H1 (cell line): ENCODE measurements at regions not wholly inside any gene's neighbourhood (a gene's known extent, or its start where the extent isn't known, plus 50 kb on each side); places are given as distances from the start of the nearest gene placed in this dataset.
A peak's percentile ranks its signal among the peaks of the same experiment; 100 is the strongest.

Source experiments
- CTCF ChIA-PET: fragments of 300-600 bp; sonication (Branson Sonifier 250); formaldehyde crosslinking; loops from one replicate; lab custom pipeline; 2021; ENCODE audit not compliant: partially characterized antibody; lab: Charles Lee
- POLR2A ChIA-PET: fragments of 300-600 bp; sonication (Branson Sonifier 250); formaldehyde crosslinking; loops from one replicate; lab custom pipeline; 2021; ENCODE audit warnings: inconsistent platforms; ENCODE audit not compliant: partially characterized antibody; lab: Charles Lee
- DNase-seq, 2 experiments: peaks; one replicate each; pipeline versions ENCODE4 v3.0.0 to v3.0.0-alpha.2; 2010 to 2022; ENCODE audit warnings: low spot score in 2 of 2, low read depth in 1 of 2, mixed read lengths in 1 of 2
- FAIRE-seq: peaks from 2 replicates; lab custom pipeline; 2011; peaks lifted over from hg19 to GRCh38; lab: Jason Lieb, UNC
- H2AFZ ChIP-seq: 2 replicates; pipeline ENCODE4 v1.8.1; 2012; ENCODE audit warnings: low read length, inconsistent platforms
- H2AK5ac ChIP-seq: 2 replicates; pipeline ENCODE4 v1.6.1; 2013; ENCODE audit warnings: low read depth, low read length
- H2BK120ac ChIP-seq: replicated peaks from 2 replicates; pipeline ENCODE3; 2013; ENCODE audit warnings: low read depth, low read length, inconsistent platforms
- H2BK12ac ChIP-seq: 2 replicates; pipeline ENCODE4 v1.6.1; 2013; ENCODE audit warnings: low read depth, low read length
- H2BK15ac ChIP-seq: 2 replicates; pipeline ENCODE4 v1.6.1; 2013; ENCODE audit warnings: low read length
- H2BK20ac ChIP-seq: 2 replicates; pipeline ENCODE4 v1.6.1; 2013; ENCODE audit warnings: low read length
- H2BK5ac ChIP-seq: 2 replicates; pipeline ENCODE4 v1.6.1; 2013; ENCODE audit warnings: low read depth, low read length
- H3K14ac ChIP-seq: 2 replicates; pipeline ENCODE4 v1.6.1; 2013; ENCODE audit warnings: inconsistent platforms; ENCODE audit not compliant: insufficient read length
- H3K18ac ChIP-seq: 2 replicates; pipeline ENCODE4 v1.6.1; 2013; ENCODE audit warnings: low read length; ENCODE audit errors: extremely low read depth
- H3K23ac ChIP-seq: 2 replicates; pipeline ENCODE4 v1.6.1; 2013; ENCODE audit warnings: inconsistent platforms; ENCODE audit not compliant: insufficient read length
- H3K23me2 ChIP-seq: 2 replicates; pipeline ENCODE4 v1.6.1; 2013; ENCODE audit warnings: low read depth, low read length
- H3K27ac ChIP-seq: 2 replicates; pipeline ENCODE4 v1.6.1; 2011; ENCODE audit warnings: low read depth, low read length, inconsistent platforms
- H3K27me3 ChIP-seq, 4 experiments: replicated peaks in 1 of 4; 1 replicate in 1 of 4; 2 replicates in 3 of 4; pipeline versions ENCODE4 v1.6.1 to v1.8.1; 2011 to 2013; ENCODE audit warnings: low read length in 3 of 4, mild to moderate bottlenecking in 3 of 4, inconsistent platforms in 2 of 4, mixed read lengths in 2 of 4, moderate library complexity in 1 of 4; ENCODE audit not compliant: control insufficient read depth in 3 of 4, insufficient read depth in 3 of 4; ENCODE audit errors: extremely low read depth in 1 of 4
- H3K36me3 ChIP-seq, 4 experiments: 2 replicates each; pipeline versions ENCODE4 v1.6.1 to v1.8.1; 2011 to 2013; ENCODE audit warnings: mild to moderate bottlenecking in 4 of 4, low read length in 3 of 4, moderate library complexity in 2 of 4, control low read depth in 1 of 4, inconsistent platforms in 1 of 4; ENCODE audit not compliant: insufficient read depth in 4 of 4, control insufficient read depth in 2 of 4
- H3K4ac ChIP-seq: replicated peaks from 2 replicates; pipeline ENCODE3; 2013; ENCODE audit warnings: low read length, low read depth, mixed read lengths, inconsistent platforms; ENCODE audit not compliant: insufficient read length
- H3K4me1 ChIP-seq, 4 experiments: replicated peaks in 1 of 4; 1 replicate in 1 of 4; 2 replicates in 3 of 4; pipeline versions ENCODE4 v1.6.1 to v1.8.1; 2011 to 2013; ENCODE audit warnings: low read length in 3 of 4, inconsistent platforms in 2 of 4, mixed read lengths in 1 of 4; ENCODE audit not compliant: insufficient read depth in 4 of 4, control insufficient read depth in 3 of 4
- H3K4me2 ChIP-seq, 2 experiments: 2 replicates each; pipeline versions ENCODE4 v1.6.1 to v1.8.1; 2011 to 2013; ENCODE audit warnings: low read depth in 2 of 2, low read length in 2 of 2, control low read depth in 1 of 2, inconsistent platforms in 1 of 2, mild to moderate bottlenecking in 1 of 2; ENCODE audit not compliant: insufficient read depth in 1 of 2
- H3K4me3 ChIP-seq, 4 experiments: fragments of 200-600, 300-600 bp in 1 of 4; sonication (generic), shearing (Covaris generic), sonication (Bioruptor Twin) in 1 of 4; 2 replicates each; pipeline versions ENCODE4 v1.5.1 to v1.8.1; 2011 to 2016; ENCODE audit warnings: low read length in 4 of 4, low read depth in 3 of 4, control low read depth in 2 of 4, inconsistent platforms in 2 of 4, mild to moderate bottlenecking in 2 of 4, mixed read lengths in 1 of 4, moderate library complexity in 1 of 4; ENCODE audit not compliant: insufficient read depth in 2 of 4; ENCODE audit errors: extremely low read depth in 1 of 4
- H3K56ac ChIP-seq: replicated peaks from 2 replicates; pipeline ENCODE3; 2013; ENCODE audit warnings: low read depth, mild to moderate bottlenecking, mixed read lengths, low read length, inconsistent platforms; ENCODE audit not compliant: insufficient read length
- H3K79me1 ChIP-seq: 2 replicates; pipeline ENCODE4 v1.6.1; 2013; ENCODE audit warnings: low read depth, low read length, control low read depth
- H3K79me2 ChIP-seq, 2 experiments: 2 replicates each; pipeline versions ENCODE4 v1.6.1 to v1.8.1; 2012 to 2013; ENCODE audit warnings: low read length in 2 of 2, mild to moderate bottlenecking in 2 of 2, inconsistent platforms in 1 of 2; ENCODE audit not compliant: insufficient read depth in 2 of 2, control insufficient read depth in 1 of 2
- H3K9ac ChIP-seq, 4 experiments: replicated peaks in 1 of 4; 1 replicate in 1 of 4; 2 replicates in 3 of 4; pipeline versions ENCODE4 v1.6.1 to v1.8.1; 2011 to 2013; ENCODE audit warnings: low read depth in 3 of 4, low read length in 3 of 4, control low read depth in 2 of 4, mild to moderate bottlenecking in 2 of 4, moderate library complexity in 2 of 4, inconsistent platforms in 1 of 4; ENCODE audit errors: extremely low read depth in 1 of 4
- H3K9me3 ChIP-seq, 2 experiments: 2 replicates each; pipeline versions ENCODE4 v1.6.1 to v1.8.1; 2012 to 2013; ENCODE audit warnings: mild to moderate bottlenecking in 2 of 2, moderate library complexity in 2 of 2, control low read depth in 1 of 2, inconsistent platforms in 1 of 2, low read depth in 1 of 2, low read length in 1 of 2, mixed read lengths in 1 of 2; ENCODE audit not compliant: insufficient read depth in 2 of 2
- H4K20me1 ChIP-seq, 2 experiments: replicated peaks in 1 of 2; 2 replicates each; pipeline versions ENCODE3 to v1.8.1; 2011 to 2013; ENCODE audit warnings: inconsistent platforms in 2 of 2, low read length in 2 of 2, mild to moderate bottlenecking in 1 of 2; ENCODE audit not compliant: insufficient read depth in 2 of 2, control insufficient read depth in 1 of 2
- H4K5ac ChIP-seq: 2 replicates; pipeline ENCODE4 v1.6.1; 2013; ENCODE audit warnings: low read length, low read depth, mixed read lengths, inconsistent platforms; ENCODE audit not compliant: insufficient read length
- H4K8ac ChIP-seq: 2 replicates; pipeline ENCODE4 v1.8.0; 2013; ENCODE audit warnings: mild to moderate bottlenecking, moderate library complexity, low read length, inconsistent platforms; ENCODE audit not compliant: insufficient read depth; ENCODE audit errors: extremely low read depth
- H4K91ac ChIP-seq: replicated peaks from 2 replicates; pipeline ENCODE3; 2013; ENCODE audit warnings: low read length, mixed read lengths, inconsistent platforms; ENCODE audit not compliant: insufficient read length
- ATF2 ChIP-seq: IDR thresholded peaks from 2 replicates; pipeline ENCODE4 v1.6.1; 2012; ENCODE audit warnings: low read length, inconsistent platforms
- CEBPB ChIP-seq: IDR thresholded peaks from 2 replicates; pipeline ENCODE4 v1.6.1; 2012; ENCODE audit warnings: low read depth, low read length
- CHD1 ChIP-seq: IDR thresholded peaks from 2 replicates; pipeline ENCODE4 v1.6.1; 2012; ENCODE audit warnings: low read depth, low read length, improper control_type of control experiment
- CTBP2 ChIP-seq: IDR thresholded peaks from 2 replicates; pipeline ENCODE4 v1.7.0; 2011; ENCODE audit warnings: borderline replicate concordance, mild to moderate bottlenecking, moderate library complexity, mixed read lengths, low read length; ENCODE audit not compliant: insufficient read depth, insufficient read length
- KDM4A ChIP-seq: IDR thresholded peaks from one replicate; pipeline ENCODE4 v1.7.1; 2012; ENCODE audit warnings: low read depth, mild to moderate bottlenecking, moderate library complexity, low read length, inconsistent platforms; ENCODE audit not compliant: severe bottlenecking
- NANOG ChIP-seq: IDR thresholded peaks from 2 replicates; pipeline ENCODE4 v1.6.1; 2011; ENCODE audit warnings: low read length, low read depth, mild to moderate bottlenecking, inconsistent platforms; ENCODE audit not compliant: insufficient read depth, poor library complexity, severe bottlenecking
- POLR2AphosphoS5 ChIP-seq: IDR thresholded peaks from 2 replicates; pipeline ENCODE4 v1.6.1; 2011; ENCODE audit warnings: low read depth, low read length
- POU5F1 ChIP-seq: IDR thresholded peaks from 2 replicates; pipeline ENCODE4 v1.6.1; 2011; ENCODE audit warnings: low read depth, mild to moderate bottlenecking, low read length, moderate library complexity
- RAD21 ChIP-seq, 2 experiments: IDR thresholded peaks in 1 of 2; conservative IDR thresholded peaks in 1 of 2; 2 replicates each; pipeline ENCODE4 v1.6.1; 2011; ENCODE audit warnings: low read depth in 2 of 2, low read length in 2 of 2, improper control_type of control experiment in 1 of 2, inconsistent platforms in 1 of 2, mild to moderate bottlenecking in 1 of 2, moderate library complexity in 1 of 2
- SIX5 ChIP-seq: IDR thresholded peaks from 2 replicates; pipeline ENCODE4 v1.6.1; 2011; ENCODE audit warnings: mild to moderate bottlenecking, low read depth, low read length
- SP2 ChIP-seq: IDR thresholded peaks from 2 replicates; pipeline ENCODE4 v1.6.1; 2012; ENCODE audit warnings: mild to moderate bottlenecking, low read length, inconsistent platforms
- TAF7 ChIP-seq: optimal IDR thresholded peaks from 2 replicates; pipeline ENCODE3; 2011; ENCODE audit warnings: low read depth, mild to moderate bottlenecking, inconsistent platforms, low read length, moderate library complexity, borderline replicate concordance
- TCF12 ChIP-seq: IDR thresholded peaks from 2 replicates; pipeline ENCODE4 v1.6.1; 2011; ENCODE audit warnings: low read depth, mild to moderate bottlenecking, low read length
- TF ChIP-seq, protein P1 (sequence below): IDR thresholded peaks from 2 replicates; pipeline ENCODE4 v1.6.1; 2012; ENCODE audit warnings: inconsistent platforms

GRCh38 chr6:121698617-121699016 is 263.2 kb downstream of the GJA1 start:
- H2BK120ac ChIP-seq = no peak overlapping the region
- no peak for DNase-seq
- H3K27ac ChIP-seq = no peak overlapping the region
- no peak overlapping the region for H2BK12ac ChIP-seq
- H3K23me2 ChIP-seq = no peaks in the 10 kb centered on the region
- CTCF ChIA-PET = interaction anchor here (0.6 to 1.5 kb wide), 4 partner anchors 10 to 462 kb away, joined by 3 to 4 read pairs (median 3); no protein-coding TSS in a partner anchor
- H3K56ac ChIP-seq = no peak overlapping the region
- H3K9ac ChIP-seq = no peak overlapping the region
- no peak overlapping the region for H3K4me3 ChIP-seq
- FAIRE-seq = no peak
- peaks cover 2 to 6% of the 10 kb centered on the region in 2 experiments; a peak in 3 of 4 replicates for H3K9me3 ChIP-seq
- no peak overlapping the region for H4K8ac ChIP-seq
- H3K4me2 ChIP-seq = no peak overlapping the region
- no peak overlapping the region for H4K5ac ChIP-seq
- H2AFZ ChIP-seq = no peak overlapping the region
- no peaks in the 10 kb centered on the region for H3K36me3 ChIP-seq
- no peak overlapping the region for H3K18ac ChIP-seq
- H2BK20ac ChIP-seq = no peak overlapping the region
- H2BK5ac ChIP-seq = no peak overlapping the region
- no peaks in the 10 kb centered on the region for H3K79me2 ChIP-seq
- no peak overlapping the region for H2BK15ac ChIP-seq
- H3K4ac ChIP-seq = no peak overlapping the region
- no peaks in the 10 kb centered on the region for H3K27me3 ChIP-seq
- POLR2A ChIA-PET = no interaction called here
- H3K14ac ChIP-seq = no peak overlapping the region
- peak overlapping the region; percentile 1; the same call in 1 of the 2 replicates for H2AK5ac ChIP-seq
- H4K20me1 ChIP-seq = no peaks in the 10 kb centered on the region
- H3K23ac ChIP-seq = no peak overlapping the region
- no peak overlapping the region for H4K91ac ChIP-seq
- no peaks in the 10 kb centered on the region for H3K79me1 ChIP-seq
- H3K4me1 ChIP-seq = no peaks in the 10 kb centered on the region; a peak in 1 of 7 replicates
- TF ChIP-seq CTBP2 (no peak), KDM4A (no peak), RAD21 (IDR thresholded peaks at IDR 0.05 in 1 of 2, conservative IDR thresholded peaks at IDR 0.05 in 1 of 2; ENCODE audit: low read depth in 2 of 2, low read length in 2 of 2) (no peak), CEBPB (no peak), SP2 (no peak), POLR2AphosphoS5 (no peak), CHD1 (no peak), TAF7 (no peak), SIX5 (no peak), TCF12 (no peak), POU5F1 (no peak), NANOG (no peak), ATF2 (no peak)
- TF ChIP-seq, protein P1, sequence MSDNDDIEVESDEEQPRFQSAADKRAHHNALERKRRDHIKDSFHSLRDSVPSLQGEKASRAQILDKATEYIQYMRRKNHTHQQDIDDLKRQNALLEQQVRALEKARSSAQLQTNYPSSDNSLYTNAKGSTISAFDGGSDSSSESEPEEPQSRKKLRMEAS = no peak
